ENCODE measurements at regions not wholly inside any gene's neighbourhood (a gene's known extent, or its start where the extent isn't known, plus 50 kb on each side); places are given as distances from the start of the nearest gene placed in this dataset.
"Not testable (repeated sequence)": the region's sequence is repeated elsewhere in the genome, so short reads cannot be mapped to it uniquely, and the experiment has no call there.

GRCh38 chr12:22802883-22803630 lies 178.1 kb downstream of the ETNK1 start:
- intact Hi-C loops (cut with DNase I), result no loop called here
- peak; percentile 32 for ATAC-seq
- no peak for DNase-seq (ENCODE audit: low spot score)

- ATAC-seq, result no peak
- DNase-seq (ENCODE audit: low spot score), result no peak
- intact Hi-C loops (cut with DNase I), result no loop called here
These were observed 178.8 kb downstream of the ETNK1 start for GRCh38 chr12:22803725-22804124.

GRCh38 chr12:22808860-22809259 lies 183.9 kb downstream of the ETNK1 start:
- no peak for ATAC-seq

GRCh38 chr12:22810036-22810435 lies 185.1 kb downstream of the ETNK1 start:
- DNase-seq (ENCODE audit: low spot score) (no peak), ATAC-seq (no peak)
- intact Hi-C loops (cut with DNase I), result no loop called here

More at GRCh38 chr12:22808860-22809259, 183.9 kb downstream of the ETNK1 start:
- intact Hi-C loops (cut with DNase I), result no loop called here
- DNase-seq (ENCODE audit: low spot score), result no peak

GRCh38 chr12:22812531-22812930 lies 187.6 kb downstream of the ETNK1 start:
- intact Hi-C loops (cut with DNase I), result no loop called here
- ATAC-seq (no peak), DNase-seq (ENCODE audit: low spot score) (no peak)

- no peak for DNase-seq (ENCODE audit: low spot score)
- intact Hi-C loops (cut with DNase I), result no loop called here
- ATAC-seq, result no peak
These were observed 197.0 kb downstream of the ETNK1 start for GRCh38 chr12:22821985-22822384.

- intact Hi-C loops (cut with DNase I), result no loop called here
- ATAC-seq (no peak), DNase-seq (ENCODE audit: low spot score) (no peak)
These were observed 201.1 kb downstream of the ETNK1 start for GRCh38 chr12:22826026-22826425.

GRCh38 chr12:22826446-22826981 lies 201.5 kb downstream of the ETNK1 start:
- intact Hi-C loops (cut with DNase I); ATAC-seq; DNase-seq (ENCODE audit: low spot score): not testable (repeated sequence)

GRCh38 chr12:22828066-22828465 lies 203.1 kb downstream of the ETNK1 start:
- no peak for ATAC-seq
- DNase-seq (ENCODE audit: low spot score), result no peak
- intact Hi-C loops (cut with DNase I), result no loop called here

GRCh38 chr12:22835431-22835830 lies 210.5 kb downstream of the ETNK1 start:
- DNase-seq (ENCODE audit: low spot score) (no peak), ATAC-seq (no peak)
- intact Hi-C loops (cut with DNase I), result no loop called here

- intact Hi-C loops (cut with DNase I), result no loop called here
- ATAC-seq (no peak), DNase-seq (ENCODE audit: low spot score) (no peak)
These were observed 225.2 kb downstream of the ETNK1 start for GRCh38 chr12:22850185-22850584.

- intact Hi-C loops (cut with DNase I), result no loop called here
- no peak for DNase-seq (ENCODE audit: low spot score)
- ATAC-seq, result no peak
These were observed 226.6 kb downstream of the ETNK1 start for GRCh38 chr12:22851532-22851931.

GRCh38 chr12:22855456-22855855 lies 230.5 kb downstream of the ETNK1 start:
- intact Hi-C loops (cut with DNase I), result no loop called here
- DNase-seq (ENCODE audit: low spot score), result no peak
- ATAC-seq, result no peak

GRCh38 chr12:22856178-22856577 lies 231.2 kb downstream of the ETNK1 start:
- ATAC-seq, result no peak
- no peak for DNase-seq (ENCODE audit: low spot score)
- intact Hi-C loops (cut with DNase I), result no loop called here

GRCh38 chr12:22858849-22859570 lies 234.0 kb downstream of the ETNK1 start:
- ATAC-seq (no peak), DNase-seq (ENCODE audit: low spot score) (no peak)
- intact Hi-C loops (cut with DNase I), result no loop called here

GRCh38 chr12:22860926-22861325 lies 236.0 kb downstream of the ETNK1 start:
- DNase-seq (ENCODE audit: low spot score), result no peak
- intact Hi-C loops (cut with DNase I), result no loop called here
- no peak for ATAC-seq

- intact Hi-C loops (cut with DNase I), result no loop called here
- DNase-seq (ENCODE audit: low spot score) (no peak), ATAC-seq (no peak)
These were observed 240.9 kb downstream of the ETNK1 start for GRCh38 chr12:22865822-22866221.

GRCh38 chr12:22866406-22866805 lies 241.4 kb downstream of the ETNK1 start:
- DNase-seq (ENCODE audit: low spot score) (no peak), ATAC-seq (no peak)
- intact Hi-C loops (cut with DNase I), result no loop called here

- no peak for ATAC-seq
- intact Hi-C loops (cut with DNase I), result no loop called here
These were observed 249.2 kb downstream of the ETNK1 start for GRCh38 chr12:22874151-22874550.

GRCh38 chr12:22876262-22876661 lies 251.3 kb downstream of the ETNK1 start:
- intact Hi-C loops (cut with DNase I), result no loop called here
- DNase-seq (ENCODE audit: low spot score) (no peak), ATAC-seq (no peak)

More at GRCh38 chr12:22874151-22874550, 249.2 kb downstream of the ETNK1 start:
- DNase-seq (ENCODE audit: low spot score), result no peak

All from sciatic nerve (tissue), 2 donors.